22Rv1 (cell line): ENCODE measurements at regions not wholly inside any gene's neighbourhood (a gene's known extent, or its start where the extent isn't known, plus 50 kb on each side); places are given as distances from the start of the nearest gene placed in this dataset.

Experiments used
- ZFX ChIP-seq: fragments of 450-650 bp; IDR thresholded peaks from 2 replicates; pipeline ENCODE4 v1.6.1; 2017; ENCODE audit warnings: antibody characterized with exemption, borderline replicate concordance
- TF ChIP-seq, protein P1 (sequence below): fragments of 450-650 bp; IDR thresholded peaks from 2 replicates; pipeline ENCODE4 v1.5.1; 2017; ENCODE audit warnings: mild to moderate bottlenecking

GRCh38 chr7:82602066-82602465, 158.5 kb upstream of the CACNA2D1 start:
- TF ChIP-seq, protein P1, sequence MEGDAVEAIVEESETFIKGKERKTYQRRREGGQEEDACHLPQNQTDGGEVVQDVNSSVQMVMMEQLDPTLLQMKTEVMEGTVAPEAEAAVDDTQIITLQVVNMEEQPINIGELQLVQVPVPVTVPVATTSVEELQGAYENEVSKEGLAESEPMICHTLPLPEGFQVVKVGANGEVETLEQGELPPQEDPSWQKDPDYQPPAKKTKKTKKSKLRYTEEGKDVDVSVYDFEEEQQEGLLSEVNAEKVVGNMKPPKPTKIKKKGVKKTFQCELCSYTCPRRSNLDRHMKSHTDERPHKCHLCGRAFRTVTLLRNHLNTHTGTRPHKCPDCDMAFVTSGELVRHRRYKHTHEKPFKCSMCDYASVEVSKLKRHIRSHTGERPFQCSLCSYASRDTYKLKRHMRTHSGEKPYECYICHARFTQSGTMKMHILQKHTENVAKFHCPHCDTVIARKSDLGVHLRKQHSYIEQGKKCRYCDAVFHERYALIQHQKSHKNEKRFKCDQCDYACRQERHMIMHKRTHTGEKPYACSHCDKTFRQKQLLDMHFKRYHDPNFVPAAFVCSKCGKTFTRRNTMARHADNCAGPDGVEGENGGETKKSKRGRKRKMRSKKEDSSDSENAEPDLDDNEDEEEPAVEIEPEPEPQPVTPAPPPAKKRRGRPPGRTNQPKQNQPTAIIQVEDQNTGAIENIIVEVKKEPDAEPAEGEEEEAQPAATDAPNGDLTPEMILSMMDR = no peak
- no peak for TF ChIP-seq ZFX
